T-helper 2 cell treated with Interferon-gamma antibody and Interleukin-4, amounts not matched to agents 100 ng/mL and 5 ng/mL, for 36 hours (primary cell): ENCODE measurements at regions not wholly inside any gene's neighbourhood (a gene's known extent, or its start where the extent isn't known, plus 50 kb on each side); places are given as distances from the start of the nearest gene placed in this dataset.

Experiments used
- intact Hi-C: fragments of 100-400 bp; cut with micrococcal nuclease; formaldehyde crosslinking; loops from one replicate; pipeline ENCODE4 v1.15.1; 2023

- intact Hi-C loops, result no loop called here
Observed at GRCh38 chr2:226223704-226224103, 575.9 kb downstream of the IRS1 start.

DNA sequence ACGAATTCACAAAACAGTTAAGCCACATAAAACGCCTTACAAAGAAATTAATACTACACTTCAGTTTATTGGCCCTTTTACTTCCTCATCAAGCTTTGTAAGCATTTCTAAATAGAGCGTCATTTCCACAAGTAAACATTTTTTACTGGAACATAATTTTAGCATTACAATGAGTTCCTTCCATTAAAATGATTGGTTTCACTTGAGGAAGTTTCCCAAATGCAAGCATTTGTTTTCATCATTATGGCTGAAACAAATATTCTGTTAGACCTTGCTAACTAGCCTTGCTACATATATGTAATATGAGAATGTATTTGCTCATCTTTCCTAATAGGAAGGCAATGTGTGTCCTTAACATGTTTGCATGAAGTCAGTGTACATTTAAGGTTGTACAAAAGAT is 579.1 kb downstream of the IRS1 start:
- intact Hi-C loops, result no loop called here

- intact Hi-C loops, result loop anchor here (5.0 kb wide), 1 partner anchor 1020 kb away; no protein-coding TSS in a partner anchor
Observed at GRCh38 chr2:226217191-226217590, 582.4 kb downstream of the IRS1 start.

DNA sequence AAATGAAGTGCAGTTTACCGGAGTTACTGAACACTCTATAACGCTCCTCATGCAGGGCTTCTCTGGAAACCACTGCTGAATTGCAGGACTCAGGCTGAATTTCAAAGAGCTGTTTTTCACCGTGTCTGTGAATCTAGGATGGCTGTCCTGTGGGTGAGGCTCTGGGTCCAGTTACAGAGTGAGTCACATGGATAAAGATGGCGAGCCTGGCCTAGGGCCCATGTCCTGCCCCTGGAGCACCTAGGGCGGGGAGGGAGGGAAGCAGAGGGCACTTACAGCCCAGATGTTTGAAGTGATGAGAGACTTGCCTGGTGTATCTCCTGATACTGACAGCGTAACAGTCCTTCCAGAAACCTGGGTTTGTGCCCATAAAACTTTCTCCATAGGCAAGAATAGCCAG is 583.0 kb downstream of the IRS1 start:
- intact Hi-C loops, result loop anchor here (1.0 to 5.0 kb wide), 3 partner anchors 586 to 1021 kb away; no protein-coding TSS in a partner anchor

DNA sequence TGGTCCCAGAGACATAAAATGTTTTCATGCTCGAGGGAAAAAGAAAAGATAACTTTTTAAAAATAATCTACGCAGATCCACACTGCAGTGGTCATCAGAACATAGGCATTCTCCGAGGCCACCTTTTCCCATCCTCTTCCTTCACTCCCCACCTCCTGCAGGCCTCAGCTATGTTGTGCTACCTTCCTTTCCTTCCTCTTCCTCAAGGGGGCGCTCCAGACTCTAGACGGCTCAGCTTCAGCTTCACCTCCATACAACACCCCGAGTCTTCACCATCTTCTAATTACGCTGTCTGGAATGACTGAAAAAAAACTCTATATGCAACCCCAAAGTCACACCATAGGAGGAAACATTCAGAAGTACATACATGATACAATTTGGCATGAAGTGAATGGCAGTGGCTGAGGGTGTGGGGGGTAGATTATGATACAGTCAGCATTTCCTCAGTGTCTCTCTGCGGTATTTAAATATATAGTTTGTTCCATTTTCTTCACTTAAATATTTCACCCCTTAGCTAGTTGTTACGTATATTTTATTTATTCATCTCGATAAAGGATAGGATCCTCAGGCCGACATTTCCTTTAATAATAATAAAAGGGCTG is 583.6 kb downstream of the IRS1 start:
- intact Hi-C loops, result loop anchor here (1.0 to 5.0 kb wide), 3 partner anchors 586 to 1021 kb away; no protein-coding TSS in a partner anchor

DNA sequence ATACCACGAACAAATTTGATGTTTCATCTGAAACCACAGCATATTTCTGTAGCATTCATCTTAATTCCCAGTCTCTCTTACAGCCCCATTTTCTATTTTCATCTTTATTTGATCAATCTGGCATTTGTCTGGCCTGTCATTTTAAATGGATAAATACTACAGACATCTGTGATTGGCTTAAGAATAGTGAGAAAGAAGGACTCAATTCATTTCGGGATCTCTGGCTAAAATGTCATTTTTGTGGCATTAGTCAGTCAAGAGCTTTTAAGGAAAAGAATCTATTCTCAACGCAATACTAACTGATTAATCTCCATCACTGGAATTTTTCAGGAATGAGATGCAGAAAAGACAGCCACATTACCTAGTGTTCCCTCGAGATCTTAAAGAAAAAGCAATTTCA is 585.9 kb downstream of the IRS1 start:
- intact Hi-C loops, result no loop called here

DNA sequence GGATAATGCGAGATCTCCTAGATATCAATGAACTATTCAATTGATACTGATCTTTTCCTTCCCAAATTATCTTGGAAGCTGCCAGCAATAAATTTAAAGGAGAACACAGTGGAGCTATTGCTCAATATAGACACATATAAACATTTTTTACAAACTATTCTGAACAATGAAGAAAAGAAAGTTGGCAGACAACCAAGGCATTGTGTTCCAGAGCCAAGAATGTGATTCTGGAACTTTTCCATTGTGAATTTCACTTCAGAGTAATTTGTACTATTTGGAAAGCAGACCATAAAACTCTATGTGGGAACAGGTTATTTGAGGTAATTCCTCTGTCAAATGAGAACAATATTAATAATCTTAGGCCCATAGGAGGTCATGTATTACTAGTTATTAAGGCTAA is 588.2 kb downstream of the IRS1 start:
- intact Hi-C loops, result no loop called here

- intact Hi-C loops, result no loop called here
Observed at GRCh38 chr2:226208726-226209125, 590.9 kb downstream of the IRS1 start.

DNA sequence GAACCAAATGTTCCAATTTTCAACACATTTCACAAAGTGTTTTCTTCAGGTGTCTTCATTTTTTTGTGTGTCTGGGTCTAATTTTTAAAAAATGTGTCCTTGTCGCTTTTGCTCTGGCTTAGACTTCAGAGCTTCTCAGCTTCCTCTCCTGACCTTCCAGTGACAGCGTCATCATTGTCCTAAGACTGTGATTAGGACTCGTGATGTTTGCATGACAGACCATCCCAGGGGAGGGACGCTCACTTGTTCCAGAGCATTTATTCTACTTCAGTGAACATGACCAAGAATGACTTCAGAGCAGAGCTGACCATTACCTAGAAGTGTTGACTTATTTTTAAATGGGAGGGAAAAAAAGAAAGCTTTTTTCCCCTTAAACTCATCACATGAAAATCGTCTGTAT is 591.9 kb downstream of the IRS1 start:
- intact Hi-C loops, result no loop called here

DNA sequence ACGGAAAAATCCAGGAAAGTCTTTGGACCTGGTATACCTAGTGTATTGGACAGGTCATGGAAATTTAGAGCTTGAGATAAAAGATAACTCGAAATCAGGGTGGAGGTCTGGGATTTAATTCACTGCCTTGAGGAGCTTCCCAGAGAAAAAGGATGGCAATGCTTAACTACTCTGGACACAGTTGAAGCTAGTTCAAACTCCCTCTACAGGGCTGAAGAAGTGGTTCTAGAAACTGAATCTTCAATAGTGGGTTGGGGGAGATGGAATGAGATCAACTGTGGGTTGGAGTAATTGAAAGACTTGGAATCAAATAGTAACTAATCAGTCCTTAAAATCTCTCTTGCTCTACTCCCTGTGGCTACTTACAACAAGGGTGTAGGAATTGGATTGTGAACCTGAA is 600.1 kb downstream of the IRS1 start:
- intact Hi-C loops, result no loop called here

- intact Hi-C loops, result no loop called here
Observed at GRCh38 chr2:226198956-226199355, 600.7 kb downstream of the IRS1 start.

GRCh38 chr2:226190479-226191252 is 609.0 kb downstream of the IRS1 start:
- intact Hi-C loops, result loop anchor here (5.0 kb wide), 1 partner anchor 1478 kb away; no protein-coding TSS in a partner anchor

GRCh38 chr2:226189061-226189460 is 610.6 kb downstream of the IRS1 start:
- intact Hi-C loops, result no loop called here

DNA sequence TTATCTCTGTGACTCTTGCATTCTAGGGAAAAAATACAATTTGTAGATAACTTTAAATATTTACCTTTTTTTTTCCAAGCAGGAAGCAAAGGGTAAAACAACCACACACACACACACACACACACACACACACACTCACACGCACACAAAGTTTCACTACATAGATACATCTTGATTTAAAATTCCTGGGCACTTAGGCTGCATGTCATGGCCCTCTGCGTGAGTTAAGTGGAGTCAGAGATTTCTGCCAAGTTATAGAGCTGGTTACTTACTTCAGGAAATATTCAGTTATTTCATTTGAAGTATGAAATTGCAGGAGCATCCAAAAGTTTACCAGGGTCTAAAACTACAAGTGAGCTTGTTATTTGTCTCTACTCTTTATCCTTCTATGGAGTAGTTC is 612.0 kb downstream of the IRS1 start:
- intact Hi-C loops, result no loop called here

DNA sequence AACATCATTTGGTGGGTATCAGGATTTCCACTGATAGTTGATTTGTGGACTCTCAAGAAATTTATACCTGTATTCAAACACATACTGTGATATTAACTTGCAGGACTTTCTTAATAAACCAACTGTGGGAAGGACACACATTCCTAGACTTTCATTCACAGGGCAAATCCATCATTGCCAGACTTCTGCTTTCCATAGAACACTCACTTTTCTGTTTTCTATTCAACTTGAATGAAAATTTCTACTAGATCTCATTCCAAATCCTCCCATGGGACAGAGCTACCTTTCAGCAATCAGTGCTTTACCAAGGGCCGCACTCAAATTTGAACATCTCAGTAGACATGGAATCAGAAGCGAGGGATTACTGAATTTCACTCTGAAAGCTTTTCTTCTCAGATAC is 612.5 kb downstream of the IRS1 start:
- intact Hi-C loops, result no loop called here

DNA sequence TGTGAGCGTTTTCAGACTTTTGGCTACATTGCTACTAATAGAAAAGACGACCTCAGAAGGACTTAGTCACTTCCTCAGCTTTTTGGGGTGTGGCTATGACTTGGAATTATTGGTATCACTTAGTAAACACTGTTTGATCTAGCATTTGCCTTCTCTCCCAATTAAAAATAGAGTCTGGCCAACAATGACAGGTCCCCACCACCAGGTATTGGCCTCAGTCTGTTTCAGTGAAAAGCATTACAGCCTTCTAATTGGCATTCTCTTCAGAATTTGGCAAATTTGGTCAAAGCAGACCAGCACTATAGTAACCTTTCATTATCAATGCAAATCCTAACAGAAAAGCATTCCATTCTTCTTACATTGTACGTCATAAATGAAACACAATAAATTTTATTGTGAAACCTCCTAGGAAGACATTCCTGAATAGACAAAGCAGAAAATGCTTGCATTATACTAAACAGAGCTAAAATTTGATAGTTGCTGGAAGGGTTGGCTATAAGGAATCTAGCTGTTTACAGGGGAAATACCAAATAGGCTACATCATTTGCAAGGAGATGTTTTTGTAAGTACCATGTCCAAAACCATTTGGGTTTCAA is 613.9 kb downstream of the IRS1 start:
- intact Hi-C loops, result no loop called here

DNA sequence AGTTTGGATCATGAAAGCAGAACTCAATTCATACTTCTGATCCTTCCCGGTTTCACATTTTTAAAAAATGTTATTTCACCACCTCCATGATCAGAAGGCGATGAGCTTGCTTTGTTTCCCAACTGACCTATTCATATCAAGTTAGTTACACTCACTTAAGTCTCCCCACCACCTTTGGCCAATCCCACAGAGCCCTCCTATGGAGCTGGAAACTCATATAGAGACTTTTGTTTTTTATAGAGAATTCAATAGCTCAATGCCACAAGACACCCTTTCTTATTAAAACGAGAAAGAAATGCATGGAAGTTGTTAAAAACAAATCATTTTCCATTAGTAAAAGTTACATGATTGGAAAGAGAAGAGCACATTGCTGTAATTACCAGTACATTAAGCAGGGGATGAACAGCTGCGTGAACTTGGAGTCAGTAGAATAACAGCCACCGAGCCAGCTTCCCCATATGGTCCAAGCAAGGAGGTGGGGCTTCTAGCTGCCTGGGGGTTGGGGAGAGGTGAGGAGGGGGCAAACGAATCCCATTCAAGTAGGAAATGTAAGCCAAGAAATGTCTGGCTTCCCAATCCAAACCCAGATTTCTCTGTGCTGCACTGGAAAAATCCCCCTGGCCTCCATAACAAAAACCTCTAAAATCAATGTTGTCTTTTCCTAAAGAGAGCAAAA is 614.5 kb downstream of the IRS1 start:
- intact Hi-C loops, result no loop called here

DNA sequence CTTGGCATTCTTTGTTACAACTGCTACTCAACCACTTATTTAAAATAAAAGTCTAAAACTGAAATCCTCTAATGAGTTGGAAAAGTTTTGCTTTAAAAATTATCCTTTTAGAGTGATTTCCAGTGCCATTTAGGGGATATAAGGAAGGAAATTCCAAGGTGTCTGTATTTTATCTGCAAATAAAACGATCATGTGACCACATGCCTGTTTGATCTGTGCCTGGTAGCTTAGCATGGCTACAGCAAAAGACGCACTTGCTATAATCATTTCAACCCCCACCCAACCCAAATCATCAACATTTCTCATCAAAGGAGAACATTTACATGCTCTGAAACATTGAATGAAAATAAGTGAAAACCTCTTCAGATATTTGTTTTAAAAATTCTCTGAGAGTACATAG is 615.1 kb downstream of the IRS1 start:
- intact Hi-C loops, result no loop called here

- intact Hi-C loops, result no loop called here
Observed at GRCh38 chr2:226183550-226183949, 616.1 kb downstream of the IRS1 start.

GRCh38 chr2:226183033-226183432 is 616.6 kb downstream of the IRS1 start:
- intact Hi-C loops, result no loop called here

DNA sequence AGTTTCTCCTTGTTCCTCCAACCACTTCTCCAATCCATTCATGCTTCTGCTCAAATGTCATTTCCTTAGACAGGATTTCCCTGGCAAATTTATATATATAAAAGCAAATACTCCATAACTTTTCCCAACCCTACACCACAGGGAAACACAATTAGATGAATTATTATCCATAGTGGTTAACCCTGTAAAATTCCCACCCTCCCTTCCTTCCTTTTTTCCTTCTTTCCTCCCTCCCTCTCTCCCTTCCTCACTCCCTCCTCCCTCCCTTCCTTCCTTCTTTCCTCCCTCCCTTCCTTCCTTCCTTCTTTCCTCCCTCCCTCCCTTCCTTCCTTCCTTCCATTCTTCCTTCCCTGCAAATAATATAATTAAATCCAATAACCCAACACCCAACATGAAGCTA is 617.7 kb downstream of the IRS1 start:
- intact Hi-C loops, result no loop called here

DNA sequence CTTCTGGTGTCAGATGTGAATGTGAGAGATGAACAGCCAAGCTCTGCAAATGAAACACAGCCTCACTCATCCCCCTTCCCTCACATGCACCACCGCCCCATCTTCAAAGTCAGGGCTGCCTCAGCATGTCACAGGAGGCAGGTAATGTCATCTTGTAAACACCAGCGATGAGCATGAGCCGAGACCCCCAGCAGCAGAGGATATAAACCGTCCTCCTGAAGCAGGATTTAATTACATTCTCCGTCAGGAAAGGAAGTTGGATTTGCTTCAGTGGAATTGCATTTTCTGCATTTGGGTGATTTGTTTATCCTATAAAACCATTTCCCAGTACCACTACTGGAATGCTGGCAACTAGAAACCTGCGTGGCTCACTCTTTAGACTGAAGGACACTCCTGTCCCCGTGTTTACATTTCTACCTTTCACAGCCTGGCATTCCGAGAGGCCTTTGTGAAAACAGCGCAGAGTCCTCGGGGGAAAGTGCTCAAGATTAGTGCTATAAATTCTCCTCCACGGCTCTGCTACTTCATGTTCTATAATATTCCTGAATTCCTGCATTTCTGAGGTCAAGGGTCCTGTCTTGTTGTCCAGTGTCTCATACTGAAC is 619.2 kb downstream of the IRS1 start:
- intact Hi-C loops, result no loop called here
